WTC11 (cell line): ENCODE measurements at regions not wholly inside any gene's neighbourhood (a gene's known extent, or its start where the extent isn't known, plus 50 kb on each side); places are given as distances from the start of the nearest gene placed in this dataset.

Source experiments
- ATAC-seq: fragments of 200-7000 bp; cut with Tn5 transposase; 2 replicates; pipeline ENCODE4 v1.10.0; 2021; ENCODE audit warnings: mild to moderate bottlenecking, moderate library complexity
- CTCF ChIA-PET: fragments of 300-600 bp; sonication (Branson Sonifier 250); formaldehyde crosslinking; loops from one replicate; lab custom pipeline; 2021; ENCODE audit warnings: antibody characterized with exemption; lab: Charles Lee
- POLR2A ChIA-PET: fragments of 350-600 bp; sonication (Branson Sonifier 250); formaldehyde crosslinking; loops from one replicate; lab custom pipeline; 2021; ENCODE audit warnings: antibody characterized with exemption; lab: Charles Lee
- DNase-seq: peaks from one replicate; pipeline ENCODE4 v3.0.0; 2021; ENCODE audit warnings: low spot score
- H3K27ac Mint-ChIP-seq: 2 replicates; pipeline ENCODE4 v1.8.0; 2021; ENCODE audit warnings: mixed read lengths
- H3K27me3 Mint-ChIP-seq: 2 replicates; pipeline ENCODE4 v1.8.0; 2021; ENCODE audit warnings: low read depth, mild to moderate bottlenecking, moderate library complexity, mixed read lengths
- H3K36me3 Mint-ChIP-seq: 2 replicates; pipeline ENCODE4 v1.8.0; 2021; ENCODE audit warnings: mixed read lengths
- H3K4me1 Mint-ChIP-seq: 2 replicates; pipeline ENCODE4 v1.8.0; 2022; ENCODE audit warnings: mixed read lengths
- H3K4me3 Mint-ChIP-seq: 2 replicates; pipeline ENCODE4 v1.8.0; 2021; ENCODE audit warnings: mild to moderate bottlenecking, moderate library complexity, mixed read lengths
- H3K9me3 Mint-ChIP-seq: 2 replicates; pipeline ENCODE4 v1.8.0; 2021; ENCODE audit warnings: mixed read lengths
- FOXJ3 ChIP-seq: sonication (generic); formaldehyde crosslinking; IDR thresholded peaks from 2 replicates; pipeline ENCODE4 v1.9.0; 2021; ENCODE audit warnings: missing genetic modification reagents, mild to moderate bottlenecking, borderline replicate concordance
- HMGA2 ChIP-seq: fragments of 250-450 bp; sonication (Bioruptor Pico); IDR thresholded peaks from 2 replicates; pipeline ENCODE4 v1.4.0; 2021; ENCODE audit warnings: mild to moderate bottlenecking, moderate library complexity
- JUN ChIP-seq: sonication (generic); formaldehyde crosslinking; IDR thresholded peaks from 2 replicates; pipeline ENCODE4 v1.8.0; 2023; ENCODE audit warnings: mild to moderate bottlenecking, missing genetic modification reagents
- KAT7 ChIP-seq: sonication (generic); formaldehyde crosslinking; IDR thresholded peaks from 2 replicates; pipeline ENCODE4 v1.8.1; 2023; ENCODE audit warnings: missing genetic modification reagents, mild to moderate bottlenecking, borderline replicate concordance
- MXD4 ChIP-seq: fragments of 250-450 bp; sonication (Bioruptor Pico); IDR thresholded peaks from 2 replicates; pipeline ENCODE4 v1.8.0; 2021; ENCODE audit warnings: mild to moderate bottlenecking, moderate library complexity, borderline replicate concordance
- RELA ChIP-seq: sonication (generic); formaldehyde crosslinking; IDR thresholded peaks from 2 replicates; pipeline ENCODE4 v1.8.1; 2022; ENCODE audit warnings: missing genetic modification reagents, mild to moderate bottlenecking, borderline replicate concordance
- SMAD3 ChIP-seq: sonication (generic); formaldehyde crosslinking; IDR thresholded peaks from 2 replicates; pipeline ENCODE4 v1.8.0; 2022; ENCODE audit warnings: missing genetic modification reagents, mild to moderate bottlenecking, borderline replicate concordance
- TCF7 ChIP-seq: sonication (generic); formaldehyde crosslinking; IDR thresholded peaks from 2 replicates; pipeline ENCODE4 v1.8.0; 2022; ENCODE audit warnings: mild to moderate bottlenecking, low read depth, missing genetic modification reagents, moderate library complexity
- ZNF138 ChIP-seq: sonication (generic); formaldehyde crosslinking; conservative IDR thresholded peaks from 2 replicates; pipeline ENCODE4 v1.8.1; 2022; ENCODE audit warnings: mild to moderate bottlenecking, moderate library complexity, missing genetic modification reagents
- ZNF317 ChIP-seq: sonication (generic); formaldehyde crosslinking; IDR thresholded peaks from 2 replicates; pipeline ENCODE4 v1.8.1; 2023; ENCODE audit warnings: low read depth, mild to moderate bottlenecking, moderate library complexity, missing genetic modification reagents, borderline replicate concordance
- ZNF423 ChIP-seq: fragments of 250-450 bp; sonication (Bioruptor Pico); IDR thresholded peaks from 2 replicates; pipeline ENCODE4 v2.1.2; 2022; ENCODE audit warnings: mild to moderate bottlenecking, moderate library complexity
- ZNF671 ChIP-seq: fragments of 250-450 bp; sonication (Bioruptor Pico); IDR thresholded peaks from 2 replicates; pipeline ENCODE4 v1.8.0; 2021; ENCODE audit warnings: mild to moderate bottlenecking
- TF ChIP-seq, protein P1 (sequence below): sonication (generic); formaldehyde crosslinking; IDR thresholded peaks from 2 replicates; pipeline ENCODE4 v1.8.1; 2023; ENCODE audit warnings: mild to moderate bottlenecking, missing genetic modification reagents, borderline replicate concordance
- TF ChIP-seq, protein P2 (sequence below): fragments of 250-450 bp; sonication (Bioruptor Pico); IDR thresholded peaks from 2 replicates; pipeline ENCODE4 v1.9.0; 2021; ENCODE audit warnings: mild to moderate bottlenecking
- TF ChIP-seq, protein P3 (sequence below): sonication (generic); formaldehyde crosslinking; conservative IDR thresholded peaks from 2 replicates; pipeline ENCODE4 v1.8.1; 2022; ENCODE audit warnings: mild to moderate bottlenecking, missing genetic modification reagents
- TF ChIP-seq, protein P4 (sequence below): sonication (generic); formaldehyde crosslinking; conservative IDR thresholded peaks from 2 replicates; pipeline ENCODE4 v1.8.1; 2023; ENCODE audit warnings: mild to moderate bottlenecking, low read depth, missing genetic modification reagents, moderate library complexity
- TF ChIP-seq, protein P5 (sequence below): sonication (generic); formaldehyde crosslinking; IDR thresholded peaks from 2 replicates; pipeline ENCODE4 v1.8.1; 2023; ENCODE audit warnings: mild to moderate bottlenecking, missing genetic modification reagents, moderate library complexity
- TF ChIP-seq, protein P6 (sequence below): sonication (generic); formaldehyde crosslinking; IDR thresholded peaks from 2 replicates; pipeline ENCODE4 v1.8.1; 2022; ENCODE audit warnings: mild to moderate bottlenecking, moderate library complexity, missing genetic modification reagents

DNA sequence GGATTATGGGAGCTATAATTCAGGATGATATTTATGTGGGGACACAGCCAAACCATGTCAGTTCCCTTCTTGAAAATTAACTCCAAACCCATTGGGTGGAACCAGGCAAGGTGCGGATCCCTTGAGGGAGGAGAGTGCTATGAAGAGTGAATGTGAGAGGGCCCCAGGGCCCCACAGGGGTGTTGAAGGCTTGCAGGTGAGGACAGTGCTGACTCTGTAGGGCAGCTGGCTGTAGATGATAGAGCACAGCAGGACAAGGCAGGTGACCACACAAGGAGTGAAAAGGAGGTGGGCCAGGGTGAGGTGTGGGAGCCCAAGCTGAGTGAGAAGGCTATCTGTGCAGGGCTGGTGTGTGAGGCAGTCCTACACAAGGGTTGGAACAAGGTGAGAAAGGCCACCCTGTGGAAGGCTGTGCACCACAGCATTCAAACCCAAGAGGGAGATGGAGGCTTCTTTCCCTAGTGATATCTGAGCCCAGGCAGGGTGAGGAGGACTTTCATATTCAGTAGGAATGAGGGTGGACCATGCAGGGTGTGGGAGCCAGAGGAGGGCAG lies 746.0 kb upstream of the CELF2 start:
- H3K4me3 Mint-ChIP-seq: no peak overlapping the region
- H3K4me1 Mint-ChIP-seq: no peaks in the 10 kb centered on the region
- H3K9me3 Mint-ChIP-seq: no peaks in the 10 kb centered on the region; the same call in 1 of the 2 replicates
- ATAC-seq: no peak
- CTCF ChIA-PET: no interaction called here
- TF ChIP-seq, protein P1, sequence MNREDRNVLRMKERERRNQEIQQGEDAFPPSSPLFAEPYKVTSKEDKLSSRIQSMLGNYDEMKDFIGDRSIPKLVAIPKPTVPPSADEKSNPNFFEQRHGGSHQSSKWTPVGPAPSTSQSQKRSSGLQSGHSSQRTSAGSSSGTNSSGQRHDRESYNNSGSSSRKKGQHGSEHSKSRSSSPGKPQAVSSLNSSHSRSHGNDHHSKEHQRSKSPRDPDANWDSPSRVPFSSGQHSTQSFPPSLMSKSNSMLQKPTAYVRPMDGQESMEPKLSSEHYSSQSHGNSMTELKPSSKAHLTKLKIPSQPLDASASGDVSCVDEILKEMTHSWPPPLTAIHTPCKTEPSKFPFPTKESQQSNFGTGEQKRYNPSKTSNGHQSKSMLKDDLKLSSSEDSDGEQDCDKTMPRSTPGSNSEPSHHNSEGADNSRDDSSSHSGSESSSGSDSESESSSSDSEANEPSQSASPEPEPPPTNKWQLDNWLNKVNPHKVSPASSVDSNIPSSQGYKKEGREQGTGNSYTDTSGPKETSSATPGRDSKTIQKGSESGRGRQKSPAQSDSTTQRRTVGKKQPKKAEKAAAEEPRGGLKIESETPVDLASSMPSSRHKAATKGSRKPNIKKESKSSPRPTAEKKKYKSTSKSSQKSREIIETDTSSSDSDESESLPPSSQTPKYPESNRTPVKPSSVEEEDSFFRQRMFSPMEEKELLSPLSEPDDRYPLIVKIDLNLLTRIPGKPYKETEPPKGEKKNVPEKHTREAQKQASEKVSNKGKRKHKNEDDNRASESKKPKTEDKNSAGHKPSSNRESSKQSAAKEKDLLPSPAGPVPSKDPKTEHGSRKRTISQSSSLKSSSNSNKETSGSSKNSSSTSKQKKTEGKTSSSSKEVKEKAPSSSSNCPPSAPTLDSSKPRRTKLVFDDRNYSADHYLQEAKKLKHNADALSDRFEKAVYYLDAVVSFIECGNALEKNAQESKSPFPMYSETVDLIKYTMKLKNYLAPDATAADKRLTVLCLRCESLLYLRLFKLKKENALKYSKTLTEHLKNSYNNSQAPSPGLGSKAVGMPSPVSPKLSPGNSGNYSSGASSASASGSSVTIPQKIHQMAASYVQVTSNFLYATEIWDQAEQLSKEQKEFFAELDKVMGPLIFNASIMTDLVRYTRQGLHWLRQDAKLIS (CRISPR knock-in tag): no peak
- no peak for TF ChIP-seq ZNF138 (CRISPR knock-in tag)
- TF ChIP-seq, all 79 proteins: peak for 0
- no peak for DNase-seq
- no peak overlapping the region for H3K27ac Mint-ChIP-seq
- H3K36me3 Mint-ChIP-seq: no peaks in the 10 kb centered on the region
- H3K27me3 Mint-ChIP-seq: no peaks in the 10 kb centered on the region
- POLR2A ChIA-PET: no interaction called here

DNA sequence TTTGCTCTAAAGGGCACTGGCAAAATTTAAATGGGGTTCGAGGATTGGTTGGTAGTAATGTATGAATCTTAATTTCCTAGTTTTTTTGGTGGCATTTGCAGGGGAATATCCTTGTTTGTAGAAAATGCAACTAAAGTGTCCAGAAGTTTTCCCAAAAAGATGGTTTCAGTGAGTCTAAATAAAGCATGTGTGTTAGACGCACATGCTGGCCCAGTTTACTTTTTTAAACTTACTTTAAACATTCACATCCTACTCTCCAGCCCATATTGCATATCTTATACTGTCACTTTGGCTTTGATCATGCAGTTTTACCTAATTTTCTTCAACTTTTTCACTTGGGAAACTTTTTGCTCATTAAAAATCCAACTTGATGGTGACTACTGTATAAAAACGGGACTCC lies 744.0 kb upstream of the CELF2 start:
- no peaks in the 10 kb centered on the region for H3K4me1 Mint-ChIP-seq
- POLR2A ChIA-PET: no interaction called here
- H3K9me3 Mint-ChIP-seq: no peaks in the 10 kb centered on the region
- H3K4me3 Mint-ChIP-seq: no peak overlapping the region
- TF ChIP-seq JUN (CRISPR knock-in tag): no peak
- H3K36me3 Mint-ChIP-seq: no peaks in the 10 kb centered on the region
- no peak for ATAC-seq
- H3K27ac Mint-ChIP-seq: no peak overlapping the region
- CTCF ChIA-PET: no interaction called here
- H3K27me3 Mint-ChIP-seq: no peaks in the 10 kb centered on the region
- DNase-seq: no peak

DNA sequence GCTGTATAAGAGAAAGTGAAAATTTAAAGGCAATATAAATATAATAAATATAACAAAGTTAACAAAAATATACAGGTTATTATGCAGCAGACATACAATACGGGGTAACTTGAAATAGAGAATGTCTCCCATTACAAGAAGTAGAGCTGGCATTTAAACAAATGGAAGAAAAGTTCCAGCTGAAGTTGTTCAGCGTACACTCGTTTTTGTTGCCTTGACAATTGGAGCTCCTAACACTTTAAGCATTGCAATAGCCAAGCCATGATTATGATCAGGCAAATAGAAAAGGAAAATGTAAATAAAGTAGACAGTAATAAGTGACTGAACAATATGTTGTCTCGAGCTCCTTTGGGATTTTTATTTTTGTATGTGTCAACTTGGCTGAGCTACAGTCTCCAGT lies 737.8 kb upstream of the CELF2 start:
- peaks cover 13% of the 10 kb centered on the region for H3K9me3 Mint-ChIP-seq
- no peaks in the 10 kb centered on the region for H3K27me3 Mint-ChIP-seq
- H3K36me3 Mint-ChIP-seq: peaks cover 9% of the 10 kb centered on the region; the same call in 1 of the 2 replicates
- ATAC-seq (no peak), DNase-seq (no peak)
- TF ChIP-seq FOXJ3 (CRISPR knock-in tag) (no peak), KAT7 (CRISPR knock-in tag) (no peak), ZNF671 (CRISPR knock-in tag) (no peak), RELA (CRISPR knock-in tag) (no peak), SMAD3 (CRISPR knock-in tag) (no peak)
- TF ChIP-seq, protein P2, sequence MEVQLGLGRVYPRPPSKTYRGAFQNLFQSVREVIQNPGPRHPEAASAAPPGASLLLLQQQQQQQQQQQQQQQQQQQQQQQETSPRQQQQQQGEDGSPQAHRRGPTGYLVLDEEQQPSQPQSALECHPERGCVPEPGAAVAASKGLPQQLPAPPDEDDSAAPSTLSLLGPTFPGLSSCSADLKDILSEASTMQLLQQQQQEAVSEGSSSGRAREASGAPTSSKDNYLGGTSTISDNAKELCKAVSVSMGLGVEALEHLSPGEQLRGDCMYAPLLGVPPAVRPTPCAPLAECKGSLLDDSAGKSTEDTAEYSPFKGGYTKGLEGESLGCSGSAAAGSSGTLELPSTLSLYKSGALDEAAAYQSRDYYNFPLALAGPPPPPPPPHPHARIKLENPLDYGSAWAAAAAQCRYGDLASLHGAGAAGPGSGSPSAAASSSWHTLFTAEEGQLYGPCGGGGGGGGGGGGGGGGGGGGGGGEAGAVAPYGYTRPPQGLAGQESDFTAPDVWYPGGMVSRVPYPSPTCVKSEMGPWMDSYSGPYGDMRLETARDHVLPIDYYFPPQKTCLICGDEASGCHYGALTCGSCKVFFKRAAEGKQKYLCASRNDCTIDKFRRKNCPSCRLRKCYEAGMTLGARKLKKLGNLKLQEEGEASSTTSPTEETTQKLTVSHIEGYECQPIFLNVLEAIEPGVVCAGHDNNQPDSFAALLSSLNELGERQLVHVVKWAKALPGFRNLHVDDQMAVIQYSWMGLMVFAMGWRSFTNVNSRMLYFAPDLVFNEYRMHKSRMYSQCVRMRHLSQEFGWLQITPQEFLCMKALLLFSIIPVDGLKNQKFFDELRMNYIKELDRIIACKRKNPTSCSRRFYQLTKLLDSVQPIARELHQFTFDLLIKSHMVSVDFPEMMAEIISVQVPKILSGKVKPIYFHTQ (CRISPR knock-in tag): no peak
- TF ChIP-seq, protein P3, sequence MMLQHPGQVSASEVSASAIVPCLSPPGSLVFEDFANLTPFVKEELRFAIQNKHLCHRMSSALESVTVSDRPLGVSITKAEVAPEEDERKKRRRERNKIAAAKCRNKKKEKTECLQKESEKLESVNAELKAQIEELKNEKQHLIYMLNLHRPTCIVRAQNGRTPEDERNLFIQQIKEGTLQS (CRISPR knock-in tag): no peak
- H3K4me1 Mint-ChIP-seq: no peaks in the 10 kb centered on the region
- no peak overlapping the region for H3K4me3 Mint-ChIP-seq
- ChIA-PET POLR2A (no interaction called here), CTCF (no interaction called here)
- no peak overlapping the region for H3K27ac Mint-ChIP-seq

DNA sequence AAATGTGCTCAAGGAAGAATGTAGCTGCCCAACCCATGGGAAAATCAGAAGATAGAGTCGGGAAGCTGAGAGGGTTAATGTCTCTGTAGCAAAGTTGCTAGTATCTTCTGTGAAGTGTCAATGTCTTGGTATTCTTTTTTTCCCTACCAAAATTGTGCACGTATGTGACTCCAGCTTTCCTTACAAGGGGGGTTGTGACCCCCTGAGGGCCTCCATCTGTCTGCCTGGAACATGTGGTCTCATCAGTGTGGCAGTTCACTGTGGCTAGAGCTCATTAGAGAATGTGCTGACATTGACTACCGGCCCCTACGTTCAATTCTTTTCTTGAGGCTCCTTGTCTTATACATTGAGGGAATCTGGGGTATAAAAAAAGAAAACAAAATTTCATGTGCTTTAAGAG lies 725.2 kb upstream of the CELF2 start:
- ATAC-seq: no peak
- no peak for DNase-seq
- H3K4me3 Mint-ChIP-seq: no peak overlapping the region
- ChIA-PET CTCF (no interaction called here), POLR2A (no interaction called here)
- H3K27ac Mint-ChIP-seq: no peak overlapping the region
- peaks cover 9% of the 10 kb centered on the region for H3K4me1 Mint-ChIP-seq
- H3K27me3 Mint-ChIP-seq: no peaks in the 10 kb centered on the region
- peaks cover 17% of the 10 kb centered on the region for H3K36me3 Mint-ChIP-seq
- peaks cover 29% of the 10 kb centered on the region for H3K9me3 Mint-ChIP-seq
- TF ChIP-seq ZNF423 (CRISPR knock-in tag) (no peak), TCF7 (CRISPR knock-in tag) (no peak), HMGA2 (CRISPR knock-in tag) (no peak), ZNF317 (no peak), MXD4 (CRISPR knock-in tag) (no peak)
- TF ChIP-seq, protein P4, sequence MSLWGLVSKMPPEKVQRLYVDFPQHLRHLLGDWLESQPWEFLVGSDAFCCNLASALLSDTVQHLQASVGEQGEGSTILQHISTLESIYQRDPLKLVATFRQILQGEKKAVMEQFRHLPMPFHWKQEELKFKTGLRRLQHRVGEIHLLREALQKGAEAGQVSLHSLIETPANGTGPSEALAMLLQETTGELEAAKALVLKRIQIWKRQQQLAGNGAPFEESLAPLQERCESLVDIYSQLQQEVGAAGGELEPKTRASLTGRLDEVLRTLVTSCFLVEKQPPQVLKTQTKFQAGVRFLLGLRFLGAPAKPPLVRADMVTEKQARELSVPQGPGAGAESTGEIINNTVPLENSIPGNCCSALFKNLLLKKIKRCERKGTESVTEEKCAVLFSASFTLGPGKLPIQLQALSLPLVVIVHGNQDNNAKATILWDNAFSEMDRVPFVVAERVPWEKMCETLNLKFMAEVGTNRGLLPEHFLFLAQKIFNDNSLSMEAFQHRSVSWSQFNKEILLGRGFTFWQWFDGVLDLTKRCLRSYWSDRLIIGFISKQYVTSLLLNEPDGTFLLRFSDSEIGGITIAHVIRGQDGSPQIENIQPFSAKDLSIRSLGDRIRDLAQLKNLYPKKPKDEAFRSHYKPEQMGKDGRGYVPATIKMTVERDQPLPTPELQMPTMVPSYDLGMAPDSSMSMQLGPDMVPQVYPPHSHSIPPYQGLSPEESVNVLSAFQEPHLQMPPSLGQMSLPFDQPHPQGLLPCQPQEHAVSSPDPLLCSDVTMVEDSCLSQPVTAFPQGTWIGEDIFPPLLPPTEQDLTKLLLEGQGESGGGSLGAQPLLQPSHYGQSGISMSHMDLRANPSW: no peak
- TF ChIP-seq, protein P5, sequence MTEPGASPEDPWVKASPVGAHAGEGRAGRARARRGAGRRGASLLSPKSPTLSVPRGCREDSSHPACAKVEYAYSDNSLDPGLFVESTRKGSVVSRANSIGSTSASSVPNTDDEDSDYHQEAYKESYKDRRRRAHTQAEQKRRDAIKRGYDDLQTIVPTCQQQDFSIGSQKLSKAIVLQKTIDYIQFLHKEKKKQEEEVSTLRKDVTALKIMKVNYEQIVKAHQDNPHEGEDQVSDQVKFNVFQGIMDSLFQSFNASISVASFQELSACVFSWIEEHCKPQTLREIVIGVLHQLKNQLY: no peak
- TF ChIP-seq, protein P6, sequence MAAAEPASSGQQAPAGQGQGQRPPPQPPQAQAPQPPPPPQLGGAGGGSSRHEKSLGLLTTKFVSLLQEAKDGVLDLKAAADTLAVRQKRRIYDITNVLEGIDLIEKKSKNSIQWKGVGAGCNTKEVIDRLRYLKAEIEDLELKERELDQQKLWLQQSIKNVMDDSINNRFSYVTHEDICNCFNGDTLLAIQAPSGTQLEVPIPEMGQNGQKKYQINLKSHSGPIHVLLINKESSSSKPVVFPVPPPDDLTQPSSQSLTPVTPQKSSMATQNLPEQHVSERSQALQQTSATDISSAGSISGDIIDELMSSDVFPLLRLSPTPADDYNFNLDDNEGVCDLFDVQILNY (CRISPR knock-in tag): no peak
